Renal pelvis (tissue), 1 donor: ENCODE measurements at regions not wholly inside any gene's neighbourhood (a gene's known extent, or its start where the extent isn't known, plus 50 kb on each side); places are given as distances from the start of the nearest gene placed in this dataset.
"Not testable (repeated sequence)": the region's sequence is repeated elsewhere in the genome, so short reads cannot be mapped to it uniquely, and the experiment has no call there.

Experiments
- DNase-seq: peaks from one replicate; pipeline ENCODE4 v3.0.0-alpha.2; 2013

- DNase-seq = no peak
Observed at GRCh38 chr18:71370095-71370494, 1081.2 kb downstream of the SOCS6 start.

DNA sequence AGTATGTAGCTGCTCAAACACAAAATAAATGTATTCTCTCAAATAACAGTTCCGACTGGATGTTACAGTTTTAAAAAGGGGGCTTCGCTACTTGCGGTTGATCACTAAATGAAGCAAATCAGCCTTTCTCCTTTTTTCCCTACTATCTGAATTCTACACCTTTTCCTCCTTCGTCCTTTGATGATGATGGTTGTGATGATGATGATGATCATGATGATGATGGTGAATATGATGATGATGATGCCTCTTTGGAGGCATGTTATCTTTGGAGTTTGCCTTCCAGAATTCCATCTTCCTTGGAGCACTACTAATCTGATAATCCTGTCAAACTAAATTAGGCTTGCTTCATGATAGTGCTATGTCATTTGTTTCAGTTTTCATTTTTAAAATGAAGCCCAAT lies 1073.3 kb downstream of the SOCS6 start:
- no peak for DNase-seq

DNA sequence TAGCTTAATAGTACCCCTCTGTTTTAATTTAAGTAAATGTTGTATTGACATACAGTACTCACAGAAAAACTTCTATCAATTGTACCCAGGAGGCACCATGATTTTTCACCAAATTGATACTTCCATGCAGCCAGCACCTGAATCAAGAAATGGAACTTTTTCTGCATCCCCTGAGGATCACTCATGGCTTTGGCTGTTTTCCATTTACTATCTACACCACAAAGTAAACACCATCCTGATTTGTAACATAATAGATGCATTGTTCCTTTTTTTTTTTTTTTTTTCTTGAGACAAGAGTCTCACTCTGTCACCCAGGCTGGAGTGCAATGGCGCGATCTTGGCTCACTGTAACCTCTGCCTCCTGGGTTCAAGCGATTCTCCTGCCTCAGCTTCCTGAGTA lies 1066.8 kb downstream of the SOCS6 start:
- DNase-seq = not testable (repeated sequence)

- DNase-seq = peak; percentile 34
Observed at GRCh38 chr18:71352618-71353017, 1063.8 kb downstream of the SOCS6 start.

DNA sequence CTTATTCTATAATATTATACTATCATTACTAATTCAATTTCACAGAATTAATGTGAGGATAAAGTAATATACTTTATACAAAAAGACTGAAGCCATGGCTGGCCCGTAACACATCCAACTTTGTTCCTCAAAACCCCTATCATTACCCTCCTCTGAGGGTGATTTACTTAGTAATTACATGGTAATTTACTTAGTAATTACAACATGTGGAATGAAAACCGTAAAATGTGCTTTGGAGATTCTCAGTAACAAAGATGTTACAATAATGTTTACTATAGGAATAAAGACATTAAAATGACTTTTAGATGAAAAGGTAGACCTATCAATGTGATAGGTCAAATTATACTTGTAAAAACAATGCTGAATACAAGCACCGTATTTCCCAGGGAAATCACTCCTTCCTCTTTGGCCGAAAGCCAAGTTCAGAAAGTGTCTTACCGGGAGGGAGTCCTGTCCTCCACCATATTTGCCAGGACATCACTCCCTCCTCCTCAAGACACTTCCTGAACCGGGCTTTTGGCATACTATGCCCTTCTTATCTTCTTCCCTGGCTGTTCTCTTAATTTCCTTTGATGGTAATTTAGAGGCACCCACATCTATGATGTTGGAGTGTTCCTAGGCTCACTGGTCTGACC lies 1047.8 kb downstream of the SOCS6 start:
- no peak for DNase-seq

GRCh38 chr18:71329563-71329962 lies 1040.7 kb downstream of the SOCS6 start:
- DNase-seq = no peak

DNA sequence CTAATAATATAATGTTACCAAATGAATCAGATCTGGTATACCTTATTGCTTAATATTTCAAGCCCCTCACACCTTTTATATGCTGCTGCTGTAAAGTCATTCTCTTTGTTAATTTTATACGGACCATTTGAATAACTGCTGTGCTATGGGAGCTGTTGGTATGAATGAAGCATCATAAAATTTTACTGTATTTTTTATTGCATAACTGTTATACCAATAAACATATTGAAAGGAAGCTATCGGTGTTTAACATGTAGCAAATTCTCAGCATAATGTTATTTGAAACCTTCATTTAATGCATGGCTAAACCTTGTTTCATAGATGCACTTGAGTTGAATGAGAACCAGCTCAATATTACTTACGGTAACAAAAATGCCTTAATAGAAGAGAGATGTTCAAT lies 1040.3 kb downstream of the SOCS6 start:
- DNase-seq = no peak

DNA sequence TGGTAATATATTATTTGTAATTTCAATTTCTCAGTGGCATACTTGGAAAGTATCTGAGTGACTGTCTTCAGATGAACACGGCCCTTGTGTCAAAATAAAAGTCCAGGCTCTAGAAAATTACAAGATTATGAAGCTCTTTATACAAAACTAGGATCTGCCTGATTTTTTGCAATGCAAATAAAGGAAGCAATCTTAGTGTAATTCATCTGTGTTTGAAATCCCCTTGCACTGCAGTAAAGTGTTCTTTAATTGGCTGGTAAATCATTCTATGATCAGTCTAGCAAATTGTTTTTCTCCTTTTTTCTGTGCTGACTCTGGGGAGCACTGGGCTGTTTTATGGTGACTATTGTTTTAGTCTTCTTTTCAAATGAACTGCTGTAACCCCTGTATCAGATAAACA lies 1039.0 kb downstream of the SOCS6 start:
- DNase-seq = no peak

GRCh38 chr18:71327441-71327840 lies 1038.6 kb downstream of the SOCS6 start:
- no peak for DNase-seq

DNA sequence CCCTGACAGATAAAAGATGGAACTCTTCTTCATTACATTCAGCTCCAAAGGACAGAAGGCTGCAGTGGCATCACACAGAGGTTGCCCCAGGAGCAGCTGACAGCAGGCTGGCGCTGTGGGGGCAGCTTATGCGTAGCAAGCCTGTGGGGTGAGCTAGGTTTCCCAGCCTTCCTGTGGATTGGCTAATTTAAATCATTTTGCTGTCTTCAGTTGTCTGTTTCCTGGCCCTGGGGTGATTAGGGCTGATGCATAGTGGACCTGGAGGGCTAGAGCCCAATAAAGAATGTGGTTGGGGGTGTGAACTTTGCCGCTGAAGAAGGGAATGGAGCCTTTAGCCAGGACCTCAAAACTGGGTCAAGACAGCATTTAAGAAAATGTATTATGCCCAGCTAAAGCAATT lies 1038.0 kb downstream of the SOCS6 start:
- no peak for DNase-seq

GRCh38 chr18:71324356-71324755 lies 1035.5 kb downstream of the SOCS6 start:
- no peak for DNase-seq

GRCh38 chr18:71322201-71322600 lies 1033.4 kb downstream of the SOCS6 start:
- no peak for DNase-seq

DNA sequence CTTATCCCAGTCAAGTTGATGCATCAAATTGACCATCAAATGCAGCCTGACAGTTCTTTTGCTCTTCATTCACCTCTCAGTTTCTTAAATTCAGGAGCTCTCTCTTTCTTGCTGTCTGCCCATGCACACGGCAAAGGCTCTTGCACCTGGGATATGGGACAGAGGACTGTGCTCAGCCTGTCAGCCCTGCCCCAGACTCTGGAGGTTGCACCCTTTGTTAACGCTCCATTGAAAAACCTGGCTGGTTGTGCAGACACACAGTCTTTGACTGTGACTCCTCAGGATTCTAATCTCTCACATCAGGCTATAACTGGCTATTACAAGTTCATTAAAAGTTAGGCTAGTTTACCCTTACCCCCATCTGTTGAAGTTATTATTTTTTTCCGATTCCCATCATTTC lies 1032.5 kb downstream of the SOCS6 start:
- no peak for DNase-seq

DNA sequence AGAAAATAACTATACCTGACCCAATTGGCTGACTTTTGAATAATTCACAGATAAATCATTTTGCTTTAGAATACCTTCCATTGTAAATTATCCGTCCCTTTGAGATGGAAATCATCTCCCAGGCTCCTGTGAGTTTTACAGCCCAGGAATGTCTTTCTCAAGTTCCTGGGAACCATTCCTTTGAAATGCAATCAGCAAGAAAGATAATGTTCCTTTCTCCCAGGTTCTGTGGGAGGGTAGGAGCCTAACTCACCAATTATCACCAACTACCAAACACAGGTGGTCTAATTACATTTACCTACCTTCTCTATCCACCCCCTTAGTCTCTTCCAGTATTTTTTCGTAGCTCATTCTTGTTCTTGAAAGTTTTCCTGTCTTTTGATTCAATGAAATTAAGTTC lies 1016.0 kb downstream of the SOCS6 start:
- no peak for DNase-seq

DNA sequence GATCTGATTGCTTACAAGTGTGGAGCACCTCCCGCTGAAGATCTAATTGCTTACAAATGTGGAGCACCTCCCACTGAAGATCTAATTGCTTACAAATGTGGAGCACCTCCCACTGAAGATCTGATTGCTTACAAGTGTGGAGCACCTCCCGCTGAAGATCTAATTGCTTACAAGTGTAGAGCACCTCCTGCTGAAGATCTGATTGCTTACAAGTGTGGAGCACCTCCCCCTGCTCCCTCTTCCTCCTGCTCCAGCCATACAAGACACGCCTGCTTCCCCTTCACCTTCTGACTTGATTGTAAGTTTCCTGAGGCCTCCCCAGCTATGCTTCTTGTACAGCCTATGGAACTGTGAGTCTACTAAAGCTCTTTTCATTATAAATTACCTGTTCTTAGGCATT lies 1014.9 kb downstream of the SOCS6 start:
- DNase-seq = not testable (repeated sequence)

DNA sequence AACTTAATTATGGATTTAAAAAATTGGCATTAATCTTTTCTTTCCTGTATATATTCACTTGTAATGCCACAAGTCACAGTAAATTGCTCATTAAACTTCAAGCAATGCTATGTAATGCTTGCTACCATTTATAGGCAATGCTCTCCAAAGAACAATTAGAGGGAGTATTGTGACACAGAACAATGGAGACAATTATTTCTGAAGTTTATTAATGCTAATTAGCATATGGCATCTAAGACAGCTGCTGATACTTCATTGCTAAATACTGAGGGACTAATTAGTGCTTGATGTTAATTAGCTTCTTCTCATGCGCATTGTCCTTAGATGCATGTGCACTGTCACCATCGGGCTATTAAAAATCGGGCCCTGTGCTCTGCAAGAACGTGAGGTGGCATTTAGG lies 1012.8 kb downstream of the SOCS6 start:
- DNase-seq = no peak

- not testable (repeated sequence) for DNase-seq
Observed at GRCh38 chr18:71294201-71294600, 1005.4 kb downstream of the SOCS6 start.

- no peak for DNase-seq
Observed at GRCh38 chr18:71293322-71293721, 1004.5 kb downstream of the SOCS6 start.

DNA sequence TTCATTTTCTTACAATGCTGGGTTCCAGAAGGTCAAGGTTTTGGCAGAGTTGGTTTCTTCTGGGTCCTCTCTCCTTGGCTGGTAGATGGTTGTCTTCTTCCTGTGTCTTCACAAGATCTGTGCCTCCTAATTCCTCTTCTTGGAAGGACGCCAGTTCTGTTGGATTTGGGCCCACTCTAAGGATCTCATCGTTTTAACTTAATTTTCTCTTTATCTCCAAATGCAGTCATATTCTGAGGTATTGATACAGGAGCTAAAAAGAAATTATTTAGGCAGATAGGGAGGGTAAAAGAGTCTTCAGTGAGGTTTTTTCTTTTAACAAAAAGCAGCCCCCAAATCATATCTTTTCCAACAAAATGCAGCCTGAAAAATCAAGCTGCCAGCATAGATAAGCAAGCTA lies 998.4 kb downstream of the SOCS6 start:
- DNase-seq = no peak

- DNase-seq = no peak
Observed at GRCh38 chr18:71252351-71252865, 963.6 kb downstream of the SOCS6 start.

DNA sequence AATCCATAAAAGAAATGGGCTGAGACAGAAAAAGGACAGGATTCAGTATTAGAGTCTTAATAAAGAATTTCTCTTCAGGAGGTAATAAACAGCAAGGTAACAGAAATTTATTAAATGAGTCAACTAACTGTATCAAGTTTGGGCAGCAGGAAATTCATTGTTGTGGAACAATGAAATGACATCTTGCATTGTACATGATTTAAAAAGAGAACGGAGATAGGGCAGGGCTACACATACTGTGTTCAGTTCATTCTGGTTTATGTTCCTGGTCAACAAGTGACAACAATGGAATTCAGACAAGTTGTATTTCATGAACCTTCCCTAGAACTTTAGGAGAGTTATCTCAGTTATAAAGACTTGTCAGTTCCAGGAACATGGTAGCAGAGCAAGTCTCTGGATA lies 961.3 kb downstream of the SOCS6 start:
- DNase-seq = no peak

- DNase-seq = no peak
Observed at GRCh38 chr18:71249791-71250190, 960.9 kb downstream of the SOCS6 start.

GRCh38 chr18:71242981-71243380 lies 954.1 kb downstream of the SOCS6 start:
- no peak for DNase-seq

DNA sequence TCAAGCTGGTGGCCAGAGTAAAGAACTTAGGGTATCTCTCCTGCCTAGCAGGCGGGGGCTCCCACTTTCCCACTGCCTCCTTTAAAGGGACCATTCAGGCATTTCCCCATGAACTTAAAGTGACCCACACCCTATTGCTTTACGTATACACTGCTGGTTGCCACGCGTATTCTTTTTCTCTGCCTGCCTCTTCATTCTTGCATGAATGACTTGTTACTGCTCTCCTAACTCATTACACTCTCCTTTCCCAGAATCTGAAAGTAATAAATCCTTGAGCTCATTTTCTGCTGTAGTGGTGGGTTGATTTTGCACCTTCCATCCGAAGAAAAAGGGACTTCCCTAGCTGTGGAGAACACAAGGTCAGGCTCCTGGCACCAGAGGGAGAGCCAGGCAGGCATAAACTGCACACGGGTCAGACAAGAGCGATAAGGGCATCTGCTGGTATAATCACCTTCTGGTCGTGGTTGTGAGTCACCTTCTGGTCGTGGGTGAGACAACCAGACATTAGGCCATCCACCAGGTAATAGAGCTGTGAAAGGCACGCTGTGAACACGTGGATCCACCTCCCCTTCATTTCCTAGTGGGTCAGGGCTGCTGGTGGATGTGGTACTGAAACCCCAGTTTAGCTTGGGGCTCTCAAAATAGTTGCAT lies 950.3 kb downstream of the SOCS6 start:
- peak; percentile 17 for DNase-seq
